PC-9 (cell line): ENCODE measurements at regions not wholly inside any gene's neighbourhood (a gene's known extent, or its start where the extent isn't known, plus 50 kb on each side); places are given as distances from the start of the nearest gene placed in this dataset.

Experiments
- EZH2 ChIP-seq: fragments of 200-600 bp; sonication (generic); IDR thresholded peaks from 2 replicates; pipeline ENCODE4 v1.8.0; 2017; ENCODE audit warnings: antibody characterized with exemption, low read depth
- TF ChIP-seq, protein P1 (sequence below): fragments of 200-600 bp; sonication (generic); conservative IDR thresholded peaks from 2 replicates; pipeline ENCODE4 v1.6.1; 2017; ENCODE audit warnings: mixed run types, antibody characterized with exemption, mild to moderate bottlenecking, moderate library complexity

- TF ChIP-seq, protein P1, sequence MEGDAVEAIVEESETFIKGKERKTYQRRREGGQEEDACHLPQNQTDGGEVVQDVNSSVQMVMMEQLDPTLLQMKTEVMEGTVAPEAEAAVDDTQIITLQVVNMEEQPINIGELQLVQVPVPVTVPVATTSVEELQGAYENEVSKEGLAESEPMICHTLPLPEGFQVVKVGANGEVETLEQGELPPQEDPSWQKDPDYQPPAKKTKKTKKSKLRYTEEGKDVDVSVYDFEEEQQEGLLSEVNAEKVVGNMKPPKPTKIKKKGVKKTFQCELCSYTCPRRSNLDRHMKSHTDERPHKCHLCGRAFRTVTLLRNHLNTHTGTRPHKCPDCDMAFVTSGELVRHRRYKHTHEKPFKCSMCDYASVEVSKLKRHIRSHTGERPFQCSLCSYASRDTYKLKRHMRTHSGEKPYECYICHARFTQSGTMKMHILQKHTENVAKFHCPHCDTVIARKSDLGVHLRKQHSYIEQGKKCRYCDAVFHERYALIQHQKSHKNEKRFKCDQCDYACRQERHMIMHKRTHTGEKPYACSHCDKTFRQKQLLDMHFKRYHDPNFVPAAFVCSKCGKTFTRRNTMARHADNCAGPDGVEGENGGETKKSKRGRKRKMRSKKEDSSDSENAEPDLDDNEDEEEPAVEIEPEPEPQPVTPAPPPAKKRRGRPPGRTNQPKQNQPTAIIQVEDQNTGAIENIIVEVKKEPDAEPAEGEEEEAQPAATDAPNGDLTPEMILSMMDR = no peak
- TF ChIP-seq EZH2 = no peak
Observed at GRCh38 chr2:212736385-212736726, 197.8 kb upstream of the ERBB4 start.
